ENCODE measurements at regions not wholly inside any gene's neighbourhood (a gene's known extent, or its start where the extent isn't known, plus 50 kb on each side); places are given as distances from the start of the nearest gene placed in this dataset.
"Not testable (repeated sequence)": the region's sequence is repeated elsewhere in the genome, so short reads cannot be mapped to it uniquely, and the experiment has no call there.

GRCh38 chr4:123674762-123675465 is 278.3 kb downstream of the SPRY1 start:
- DNase-seq, result no peak

GRCh38 chr4:123675567-123675966 is 279.0 kb downstream of the SPRY1 start:
- no peak for DNase-seq

- DNase-seq, result no peak
These were observed 279.7 kb downstream of the SPRY1 start for GRCh38 chr4:123676071-123676889.

DNA sequence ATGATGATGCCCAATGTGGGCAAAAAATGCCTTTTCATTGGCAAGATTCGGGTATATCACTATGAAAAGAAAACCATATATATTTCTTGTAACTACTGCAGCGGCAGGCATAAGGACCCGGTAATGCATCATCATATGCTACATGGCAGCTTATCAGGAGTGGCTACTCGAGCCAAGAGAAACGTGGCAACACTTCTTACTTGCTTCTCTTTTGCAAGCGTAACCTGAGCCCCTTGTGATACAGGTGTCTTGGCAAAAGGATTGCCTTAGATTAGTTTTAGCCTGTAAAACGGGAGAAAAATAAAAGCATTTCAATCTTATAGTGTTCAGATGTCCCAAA is 280.3 kb downstream of the SPRY1 start:
- peak in 1 of 2 donors; percentile 23 for DNase-seq

DNA sequence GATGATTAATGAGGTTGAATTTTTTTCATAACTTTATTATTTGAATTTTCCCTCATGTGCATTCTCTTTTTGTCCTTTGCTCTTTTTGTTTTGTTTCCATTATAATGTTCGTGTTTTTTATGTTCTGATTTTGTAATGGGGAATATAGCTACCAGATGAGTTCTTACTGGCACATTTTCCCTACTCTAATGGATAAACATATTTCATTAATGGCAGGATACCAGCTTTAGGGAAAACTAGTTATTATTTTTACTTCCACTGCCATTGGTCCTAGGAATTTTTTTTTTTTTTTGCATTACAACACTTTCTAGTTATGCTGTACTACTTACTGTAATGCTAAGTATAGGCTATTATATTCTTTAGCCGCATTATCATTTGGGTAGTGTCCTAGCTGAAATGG is 286.3 kb downstream of the SPRY1 start:
- DNase-seq, result no peak

DNA sequence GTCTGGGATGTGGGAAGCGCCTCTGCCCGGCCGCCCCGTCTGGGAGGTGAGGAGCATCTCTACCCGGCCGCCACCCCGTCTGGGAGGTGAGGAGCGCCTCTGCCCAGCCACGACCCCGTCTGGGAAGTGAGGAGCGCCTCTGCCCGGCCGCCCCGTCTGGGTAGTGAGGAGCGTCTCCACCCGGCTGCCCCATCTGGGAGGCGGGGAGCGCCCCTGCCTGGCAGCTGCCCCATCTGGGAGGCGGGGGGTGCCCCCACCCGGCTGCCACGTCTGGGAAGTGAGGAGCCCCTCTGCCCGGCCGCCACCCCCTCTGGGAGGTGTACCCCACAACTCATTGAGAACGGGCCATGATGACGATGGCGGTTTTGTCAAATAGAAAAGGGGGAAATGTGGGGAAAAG is 288.3 kb downstream of the SPRY1 start:
- not testable (repeated sequence) for DNase-seq

DNA sequence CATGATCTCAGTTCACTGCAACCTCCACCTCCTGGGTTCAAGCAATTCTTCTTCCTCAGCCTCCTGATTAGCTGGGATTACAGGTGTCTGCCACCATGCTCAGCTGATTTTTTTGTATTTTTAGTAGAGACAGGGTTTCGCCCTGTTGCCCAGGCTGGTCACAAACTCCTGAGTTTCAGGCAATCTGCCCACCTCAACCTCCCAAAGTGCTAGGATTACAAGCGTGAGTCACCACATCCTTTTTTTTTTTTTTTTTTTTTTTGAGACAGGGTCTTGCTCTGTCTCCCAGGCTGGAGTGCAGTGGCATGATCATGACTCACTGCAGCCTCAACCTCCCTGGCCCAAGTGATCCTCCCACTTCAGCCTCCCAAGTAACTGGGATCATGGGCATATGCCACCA is 298.9 kb downstream of the SPRY1 start:
- not testable (repeated sequence) for DNase-seq

DNA sequence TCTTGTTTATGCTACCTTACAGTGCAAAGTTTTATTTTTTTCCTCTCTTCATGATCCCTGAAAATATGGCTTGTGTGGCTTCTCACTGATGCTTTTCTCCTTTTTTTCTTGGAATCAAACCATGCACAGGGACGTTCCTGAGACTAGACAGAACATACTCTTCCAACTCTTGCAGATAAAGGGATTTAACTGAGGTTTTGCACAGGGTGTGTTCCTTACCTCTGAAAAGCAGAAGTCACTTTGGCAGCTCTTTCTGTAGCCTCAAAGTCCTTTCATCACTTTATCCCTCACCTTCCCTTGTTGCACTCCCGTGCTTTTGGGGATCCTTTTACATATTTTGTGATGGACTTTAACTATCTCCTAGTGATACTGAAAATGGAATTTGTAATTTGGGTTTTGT is 300.1 kb downstream of the SPRY1 start:
- DNase-seq, result no peak

GRCh38 chr4:123698556-123698955 is 302.0 kb downstream of the SPRY1 start:
- DNase-seq, result no peak

GRCh38 chr4:123699880-123700771 is 303.5 kb downstream of the SPRY1 start:
- peak; percentile 71 to 78 for DNase-seq

DNA sequence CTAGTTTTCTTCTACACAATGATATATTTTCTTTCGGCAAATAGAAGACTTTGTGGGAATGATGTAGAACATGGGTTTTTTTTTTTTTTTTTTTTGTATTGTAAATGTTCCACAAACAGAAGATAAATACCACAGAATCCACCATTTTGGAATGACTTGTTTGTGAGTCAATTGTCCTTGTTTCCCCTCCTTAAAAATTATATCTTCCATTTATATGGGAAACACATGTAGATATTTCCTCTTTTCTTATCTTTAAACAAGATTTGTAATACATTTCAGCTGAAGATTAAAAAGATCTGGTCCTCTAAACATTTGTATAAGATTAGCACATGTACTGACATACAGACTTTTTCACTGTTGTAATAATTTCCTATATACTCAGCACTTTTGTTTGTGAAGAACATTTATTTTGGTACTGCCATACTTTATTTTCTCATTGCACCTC is 304.6 kb downstream of the SPRY1 start:
- DNase-seq, result peak in 1 of 2 donors; percentile 21

- no peak for DNase-seq
These were observed 308.8 kb downstream of the SPRY1 start for GRCh38 chr4:123705419-123705818.

DNA sequence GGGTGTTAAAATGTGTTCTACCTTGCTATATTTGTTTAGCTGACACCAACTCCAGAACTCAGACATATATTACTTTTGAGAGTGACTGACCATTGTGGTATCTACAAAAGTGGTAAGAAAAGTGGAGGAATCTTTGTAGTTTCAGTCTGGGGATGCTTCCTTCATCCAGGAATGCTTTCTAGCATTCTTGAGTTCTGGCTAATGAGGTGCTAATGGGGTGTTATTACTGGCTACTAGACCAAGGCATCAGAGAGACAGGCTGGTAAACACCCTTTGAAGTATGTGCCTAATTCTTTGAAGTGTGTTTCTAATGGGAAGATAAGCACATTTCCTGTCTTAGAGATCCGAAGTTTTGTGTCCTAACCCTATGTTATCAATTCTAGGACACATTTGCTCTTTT is 310.4 kb downstream of the SPRY1 start:
- DNase-seq, result peak; percentile 56 to 64

DNA sequence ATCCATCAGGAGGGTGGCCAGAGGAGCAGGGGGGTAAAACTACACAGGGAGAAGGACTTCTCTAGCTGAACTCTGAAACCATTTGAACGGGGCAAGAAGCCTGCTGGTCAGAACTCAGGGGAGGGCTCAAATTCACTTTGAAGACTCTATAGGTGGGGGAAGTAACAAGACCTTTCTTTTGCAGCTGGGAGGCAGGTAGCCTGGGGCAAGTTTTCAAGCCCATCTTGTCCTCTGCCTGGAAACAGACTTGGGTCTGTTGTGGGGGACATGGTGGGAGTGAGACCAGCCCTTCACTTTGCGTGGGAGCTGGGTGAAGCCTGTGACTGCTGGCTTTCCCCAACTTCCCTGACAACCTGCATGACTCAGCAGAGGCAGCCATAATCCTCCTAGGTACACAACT is 312.3 kb downstream of the SPRY1 start:
- DNase-seq, result no peak

DNA sequence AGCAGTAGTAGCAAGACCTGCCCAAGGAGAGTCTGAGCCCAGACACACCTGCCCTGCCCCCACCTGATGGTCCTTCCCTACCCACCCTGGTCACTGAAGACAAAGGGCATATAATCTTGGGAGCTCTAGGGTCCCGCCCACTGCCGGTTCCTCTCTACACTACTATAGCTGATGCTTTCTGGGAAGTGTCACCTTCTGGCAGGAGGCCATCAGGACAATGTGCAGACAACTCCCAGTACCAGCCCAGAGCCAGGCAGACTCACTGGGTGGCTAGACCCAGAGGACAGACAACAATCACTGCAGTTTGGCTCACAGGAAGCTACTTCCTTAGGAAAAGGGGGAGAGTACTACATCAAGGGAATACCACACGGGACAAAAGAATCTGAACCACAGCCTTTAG is 312.7 kb downstream of the SPRY1 start:
- no peak for DNase-seq

GRCh38 chr4:123731035-123731434 is 334.4 kb downstream of the SPRY1 start:
- no peak for DNase-seq

DNA sequence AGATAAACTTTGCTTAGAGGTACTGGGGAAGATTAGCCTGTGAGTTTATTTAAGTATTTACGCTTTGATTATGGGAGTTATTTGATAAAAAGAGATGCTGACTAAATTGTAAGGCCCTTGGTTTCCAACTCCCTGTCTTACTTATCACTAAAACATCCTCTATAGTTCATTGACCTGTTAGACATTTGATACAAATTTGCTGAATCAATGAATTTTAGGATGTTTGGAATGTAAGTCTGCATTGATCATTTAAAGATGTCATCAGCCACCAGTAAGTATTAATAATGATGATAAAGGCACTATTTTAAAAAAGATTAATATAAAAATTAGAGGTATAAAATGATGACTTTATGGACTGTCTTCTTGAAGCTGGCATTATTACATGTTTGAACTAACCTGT is 340.6 kb downstream of the SPRY1 start:
- DNase-seq, result no peak

DNA sequence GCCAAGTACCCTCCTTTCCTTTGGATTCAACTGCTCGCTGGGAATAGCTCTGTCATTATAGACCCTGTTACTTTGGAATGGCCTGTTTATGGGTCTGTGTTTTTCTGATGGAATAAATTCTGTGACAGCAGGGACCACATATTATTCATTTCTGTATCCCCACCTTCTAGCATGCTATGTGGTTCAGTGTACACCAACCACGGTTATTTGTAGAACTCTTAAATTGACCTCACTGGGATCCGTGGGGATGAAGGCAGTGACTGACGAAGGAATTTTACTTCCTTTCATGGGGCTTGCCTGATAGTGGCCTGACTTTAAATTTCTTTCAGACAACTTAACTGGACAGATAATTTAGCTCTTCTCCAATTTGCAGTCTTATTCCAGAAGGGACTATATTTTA is 343.2 kb downstream of the SPRY1 start:
- no peak for DNase-seq

DNA sequence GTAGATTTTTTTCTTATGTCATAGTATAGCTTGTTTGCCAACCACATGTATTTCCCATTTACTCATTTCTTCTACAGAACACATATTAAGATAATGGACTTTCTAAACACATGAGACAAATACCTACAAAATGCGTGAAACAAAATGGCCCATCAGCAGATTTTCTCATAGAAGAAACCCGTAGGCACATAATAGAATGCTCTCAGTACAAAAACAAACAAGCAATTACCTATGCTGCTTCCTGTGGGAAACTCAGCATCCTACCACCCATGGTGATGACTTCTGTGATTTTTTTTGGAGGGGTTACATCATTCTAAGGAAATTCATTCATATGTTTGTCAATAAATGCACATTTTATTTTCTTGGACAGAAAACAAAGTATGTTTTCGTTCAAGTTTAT is 343.6 kb downstream of the SPRY1 start:
- DNase-seq, result no peak

DNA sequence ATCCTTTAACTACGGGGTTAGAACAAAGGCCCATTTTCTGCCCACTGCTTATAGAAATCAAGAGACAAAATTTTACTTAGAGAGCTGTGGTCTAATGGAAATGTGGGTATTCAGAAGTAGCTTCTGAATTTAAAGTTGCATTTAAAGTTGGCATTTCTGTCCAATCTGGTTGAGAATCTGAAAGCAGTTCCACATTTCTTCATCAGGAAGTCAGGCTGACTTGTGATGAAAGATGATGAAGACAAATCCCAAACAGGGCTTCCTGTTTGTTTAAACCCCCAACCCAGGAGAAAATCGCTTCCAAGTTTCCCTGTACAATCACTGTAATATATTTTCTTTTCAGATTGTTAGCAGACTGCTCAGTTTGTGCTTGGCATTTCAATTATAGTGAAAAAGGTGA is 345.3 kb downstream of the SPRY1 start:
- no peak for DNase-seq

DNA sequence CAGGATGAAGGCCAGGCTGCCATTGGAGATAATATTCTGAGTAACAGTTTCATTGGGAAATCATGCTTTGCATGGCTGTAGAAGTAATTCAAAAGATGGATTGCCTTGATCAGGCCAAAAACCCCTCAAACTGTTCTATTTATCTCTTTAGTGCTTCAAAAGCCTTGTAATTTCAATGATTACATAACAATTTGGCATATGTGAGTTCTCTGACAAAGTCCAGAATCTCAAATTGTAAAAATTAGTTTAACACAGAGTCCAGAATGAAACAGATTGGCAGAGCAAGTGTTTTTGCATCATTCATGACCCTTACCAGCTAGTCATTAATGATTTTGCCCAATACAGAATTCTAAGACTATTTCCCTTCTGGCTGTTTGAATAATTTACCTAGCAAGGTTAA is 347.3 kb downstream of the SPRY1 start:
- no peak for DNase-seq

- peak; percentile 34 to 48 for DNase-seq
These were observed 348.2 kb downstream of the SPRY1 start for GRCh38 chr4:123744664-123745290.
